DMS153 (cell line): ENCODE measurements at regions not wholly inside any gene's neighbourhood (a gene's known extent, or its start where the extent isn't known, plus 50 kb on each side); places are given as distances from the start of the nearest gene placed in this dataset.

ENCODE experiments used
- DNase-seq: peaks from one replicate; lab custom pipeline; 2025; lab: John Stamatoyannopoulos, UW

GRCh38 chr13:47121092-47121763, 224.4 kb upstream of the HTR2A start:
- no peak for DNase-seq

- no peak for DNase-seq
Measured at GRCh38 chr13:47120282-47120681, 223.4 kb upstream of the HTR2A start.

GRCh38 chr13:47119575-47120235, 222.9 kb upstream of the HTR2A start:
- DNase-seq = no peak

- no peak for DNase-seq
Measured at GRCh38 chr13:47117268-47117667, 220.4 kb upstream of the HTR2A start.

GRCh38 chr13:47114030-47114429, 217.2 kb upstream of the HTR2A start:
- DNase-seq = no peak

- DNase-seq = no peak
Measured at GRCh38 chr13:47112903-47113299, 216.0 kb upstream of the HTR2A start.

- no peak for DNase-seq
Measured at GRCh38 chr13:47112205-47112902, 215.5 kb upstream of the HTR2A start.

- DNase-seq = no peak
Measured at GRCh38 chr13:47111499-47111898, 214.6 kb upstream of the HTR2A start.

- DNase-seq = no peak
Measured at GRCh38 chr13:47110833-47111240, 214.0 kb upstream of the HTR2A start.

GRCh38 chr13:47110141-47110540, 213.3 kb upstream of the HTR2A start:
- no peak for DNase-seq

- no peak for DNase-seq
Measured at GRCh38 chr13:47109028-47109427, 212.2 kb upstream of the HTR2A start.

GRCh38 chr13:47100214-47100853, 203.5 kb upstream of the HTR2A start:
- no peak for DNase-seq

GRCh38 chr13:47094734-47095434, 198.0 kb upstream of the HTR2A start:
- no peak for DNase-seq

GRCh38 chr13:47092202-47092601, 195.3 kb upstream of the HTR2A start:
- no peak for DNase-seq

GRCh38 chr13:47087841-47088240, 191.0 kb upstream of the HTR2A start:
- no peak for DNase-seq

GRCh38 chr13:47087241-47087640, 190.4 kb upstream of the HTR2A start:
- no peak for DNase-seq

- no peak for DNase-seq
Measured at GRCh38 chr13:47085346-47085745, 188.5 kb upstream of the HTR2A start.

GRCh38 chr13:47081850-47082249, 185.0 kb upstream of the HTR2A start:
- DNase-seq = no peak

GRCh38 chr13:47081246-47081645, 184.4 kb upstream of the HTR2A start:
- DNase-seq = no peak

GRCh38 chr13:47080621-47081020, 183.8 kb upstream of the HTR2A start:
- DNase-seq = no peak

- DNase-seq = no peak
Measured at GRCh38 chr13:47076500-47076899, 179.6 kb upstream of the HTR2A start.

- DNase-seq = no peak
Measured at GRCh38 chr13:47069133-47069532, 172.3 kb upstream of the HTR2A start.
